IPS-15b (cell line): ENCODE measurements at regions not wholly inside any gene's neighbourhood (a gene's known extent, or its start where the extent isn't known, plus 50 kb on each side); places are given as distances from the start of the nearest gene placed in this dataset.
"Not testable (repeated sequence)": the region's sequence is repeated elsewhere in the genome, so short reads cannot be mapped to it uniquely, and the experiment has no call there.

Experiments used
- H3K27me3 ChIP-seq: one replicate; pipeline ENCODE4 v1.6.1; 2013; ENCODE audit warnings: low read length; ENCODE audit not compliant: control insufficient read depth, insufficient read depth
- H3K36me3 ChIP-seq: one replicate; pipeline ENCODE4 v1.6.1; 2013; ENCODE audit warnings: low read length; ENCODE audit not compliant: control insufficient read depth, insufficient read depth
- H3K4me1 ChIP-seq: one replicate; pipeline ENCODE4 v1.6.1; 2013; ENCODE audit warnings: mild to moderate bottlenecking, low read length; ENCODE audit not compliant: control insufficient read depth, insufficient read depth
- H3K4me3 ChIP-seq: one replicate; pipeline ENCODE4 v1.5.1; 2013; ENCODE audit warnings: low read depth, low read length
- H3K9ac ChIP-seq: one replicate; pipeline ENCODE4 v1.6.1; 2013; ENCODE audit warnings: low read depth, mild to moderate bottlenecking, low read length
- H3K9me3 ChIP-seq: one replicate; pipeline ENCODE4 v1.6.1; 2013; ENCODE audit warnings: mild to moderate bottlenecking, low read length; ENCODE audit not compliant: control insufficient read depth, insufficient read depth

- Histone ChIP-seq H3K27me3 (no peaks in the 10 kb centered on the region), H3K36me3 (no peaks in the 10 kb centered on the region), H3K9ac (no peak overlapping the region), H3K9me3 (no peaks in the 10 kb centered on the region), H3K4me1 (no peaks in the 10 kb centered on the region), H3K4me3 (no peak overlapping the region)
Measured at GRCh38 chr9:65449423-65449822, 164.4 kb upstream of the FOXD4L5 start.

- H3K36me3 ChIP-seq, H3K27me3 ChIP-seq, H3K9ac ChIP-seq, H3K4me3 ChIP-seq, H3K4me1 ChIP-seq, H3K9me3 ChIP-seq: not testable (repeated sequence)
Measured at GRCh38 chr9:65447146-65447545, 162.1 kb upstream of the FOXD4L5 start.

GRCh38 chr9:65445991-65446390, 161.0 kb upstream of the FOXD4L5 start:
- not testable (repeated sequence) for H3K9me3 ChIP-seq, H3K9ac ChIP-seq, H3K4me1 ChIP-seq, H3K4me3 ChIP-seq, H3K27me3 ChIP-seq, H3K36me3 ChIP-seq

- Histone ChIP-seq H3K27me3 (no peaks in the 10 kb centered on the region), H3K36me3 (no peaks in the 10 kb centered on the region), H3K9ac (no peak overlapping the region), H3K9me3 (no peaks in the 10 kb centered on the region), H3K4me3 (no peak overlapping the region), H3K4me1 (no peaks in the 10 kb centered on the region)
Measured at GRCh38 chr9:65444943-65445342, 159.9 kb upstream of the FOXD4L5 start.

- H3K4me3 ChIP-seq, H3K4me1 ChIP-seq, H3K9me3 ChIP-seq, H3K9ac ChIP-seq, H3K36me3 ChIP-seq, H3K27me3 ChIP-seq: not testable (repeated sequence)
Measured at GRCh38 chr9:65442116-65442515, 157.1 kb upstream of the FOXD4L5 start.

- not testable (repeated sequence) for H3K9me3 ChIP-seq, H3K4me1 ChIP-seq, H3K36me3 ChIP-seq, H3K4me3 ChIP-seq, H3K27me3 ChIP-seq, H3K9ac ChIP-seq
Measured at GRCh38 chr9:65441324-65441920, 156.4 kb upstream of the FOXD4L5 start.

GRCh38 chr9:65437724-65438123, 152.7 kb upstream of the FOXD4L5 start:
- no peaks in the 10 kb centered on the region for H3K4me1 ChIP-seq
- H3K27me3 ChIP-seq, result no peaks in the 10 kb centered on the region
- H3K9me3 ChIP-seq, result peaks cover 3% of the 10 kb centered on the region
- H3K36me3 ChIP-seq, result no peaks in the 10 kb centered on the region
- no peak overlapping the region for H3K9ac ChIP-seq
- no peak overlapping the region for H3K4me3 ChIP-seq

- H3K4me1 ChIP-seq, result no peaks in the 10 kb centered on the region
- H3K36me3 ChIP-seq, result no peaks in the 10 kb centered on the region
- H3K9ac ChIP-seq, result no peak overlapping the region
- H3K4me3 ChIP-seq, result no peak overlapping the region
- no peaks in the 10 kb centered on the region for H3K27me3 ChIP-seq
- H3K9me3 ChIP-seq, result peaks cover 11% of the 10 kb centered on the region
Measured at GRCh38 chr9:65435464-65435863, 150.5 kb upstream of the FOXD4L5 start.

GRCh38 chr9:65432722-65433323, 147.8 kb upstream of the FOXD4L5 start:
- Histone ChIP-seq H3K4me3 (peak overlapping the region; percentile 13), H3K9ac (no peak overlapping the region), H3K36me3 (no peaks in the 10 kb centered on the region), H3K4me1 (no peaks in the 10 kb centered on the region), H3K9me3 (peaks cover 17% of the 10 kb centered on the region), H3K27me3 (no peaks in the 10 kb centered on the region)

GRCh38 chr9:65432051-65432450, 147.0 kb upstream of the FOXD4L5 start:
- Histone ChIP-seq H3K27me3 (no peaks in the 10 kb centered on the region), H3K9ac (no peak overlapping the region), H3K4me3 (no peak overlapping the region), H3K9me3 (peaks cover 17% of the 10 kb centered on the region), H3K36me3 (no peaks in the 10 kb centered on the region), H3K4me1 (no peaks in the 10 kb centered on the region)

- Histone ChIP-seq H3K9ac (no peak overlapping the region), H3K9me3 (peaks cover 21% of the 10 kb centered on the region), H3K4me3 (no peak overlapping the region), H3K27me3 (no peaks in the 10 kb centered on the region), H3K4me1 (no peaks in the 10 kb centered on the region), H3K36me3 (no peaks in the 10 kb centered on the region)
Measured at GRCh38 chr9:65430221-65430620, 145.2 kb upstream of the FOXD4L5 start.

- H3K4me3 ChIP-seq, H3K27me3 ChIP-seq, H3K9ac ChIP-seq, H3K36me3 ChIP-seq, H3K4me1 ChIP-seq: not testable (repeated sequence)
- H3K9me3 ChIP-seq, result peaks cover 17% of the 10 kb centered on the region
Measured at GRCh38 chr9:65427361-65427760, 142.4 kb upstream of the FOXD4L5 start.
